Esophagus squamous epithelium (tissue), 5 donors: ENCODE measurements at regions not wholly inside any gene's neighbourhood (a gene's known extent, or its start where the extent isn't known, plus 50 kb on each side); places are given as distances from the start of the nearest gene placed in this dataset.

Experiments used
- DNase-seq: peaks from one replicate; lab custom pipeline; 2025; lab: John Stamatoyannopoulos, UW
- H3K27ac ChIP-seq, 4 donors: fragments of 200-600 bp; sonication (generic); one replicate each; pipeline ENCODE4 v1.5.1; 2016 to 2019; ENCODE audit warnings: mild to moderate bottlenecking in 1 of 4
- H3K27me3 ChIP-seq, 4 donors: fragments of 200-600 bp; sonication (generic); 1 replicate in 3 of 4; 2 replicates in 1 of 4; pipeline versions ENCODE4 v1.5.1 to v1.6.0; 2017 to 2021; ENCODE audit warnings: antibody characterized with exemption in 1 of 4
- H3K36me3 ChIP-seq, 3 donors: fragments of 200-600 bp; sonication (generic); one replicate each; pipeline ENCODE4 v1.5.1; 2016 to 2019
- H3K4me1 ChIP-seq, 3 donors: fragments of 200-600 bp; sonication (generic); one replicate each; pipeline ENCODE4 v1.5.1; 2017 to 2019
- H3K4me3 ChIP-seq, 4 donors: fragments of 200-600 bp; sonication (generic); 1 replicate in 3 of 4; 2 replicates in 1 of 4; pipeline ENCODE4 v1.5.1; 2016 to 2019; ENCODE audit warnings: mild to moderate bottlenecking in 2 of 4, moderate library complexity in 1 of 4
- H3K9me3 ChIP-seq, 3 donors: fragments of 200-600 bp; sonication (generic); one replicate each; pipeline ENCODE4 v1.5.1; 2016 to 2019
- POLR2A ChIP-seq, 4 donors: fragments of 450-650 bp; IDR thresholded peaks; one replicate each; pipeline ENCODE4 v1.6.1; 2017; ENCODE audit warnings: antibody characterized with exemption in 4 of 4, mild to moderate bottlenecking in 4 of 4, moderate library complexity in 3 of 4
- WGBS, 2 donors: methylation state at CpG; one replicate each; pipeline ENCODE4 v1.1.5; 2018; 5-methylcytosine and 5-hydroxymethylcytosine counted together
- intact Hi-C: fragments of 100-400 bp; cut with DNase I; formaldehyde crosslinking; loops from one replicate; pipeline ENCODE4 v1.15.0; 2022
- TF ChIP-seq, protein P1 (sequence below), 6 experiments: fragments of 450-650 bp in 4 of 6; fragments of 200-600 bp in 2 of 6; sonication (generic) in 2 of 6; IDR thresholded peaks; one replicate each; pipeline ENCODE4 v1.5.1; 2016 to 2019; ENCODE audit warnings: antibody characterized with exemption in 6 of 6, mild to moderate bottlenecking in 4 of 6, moderate library complexity in 4 of 6
- donor health status: DM: yes; HTN: yes; CAD: no.

DNA sequence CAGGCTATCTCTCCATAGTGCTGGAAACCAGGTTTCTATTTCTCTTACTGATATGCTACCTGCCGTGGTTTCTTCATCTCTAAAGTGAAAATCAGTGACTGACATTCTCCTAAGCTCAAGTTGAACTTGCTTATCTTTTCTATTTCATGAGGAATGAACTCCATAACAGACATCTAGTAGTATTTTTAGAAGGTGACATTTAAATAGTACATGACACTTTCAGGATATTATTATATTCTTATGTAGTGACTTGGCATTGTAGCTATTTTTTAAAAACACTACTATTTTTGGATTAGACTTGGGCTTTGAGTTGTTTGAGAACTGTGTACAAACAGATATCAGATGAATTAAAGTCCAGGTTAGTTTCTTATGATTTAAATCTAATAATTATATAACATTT lies 1381.8 kb downstream of the DSC3 start:
- no peaks in the 10 kb centered on the region for H3K9me3 ChIP-seq
- TF ChIP-seq, protein P1, sequence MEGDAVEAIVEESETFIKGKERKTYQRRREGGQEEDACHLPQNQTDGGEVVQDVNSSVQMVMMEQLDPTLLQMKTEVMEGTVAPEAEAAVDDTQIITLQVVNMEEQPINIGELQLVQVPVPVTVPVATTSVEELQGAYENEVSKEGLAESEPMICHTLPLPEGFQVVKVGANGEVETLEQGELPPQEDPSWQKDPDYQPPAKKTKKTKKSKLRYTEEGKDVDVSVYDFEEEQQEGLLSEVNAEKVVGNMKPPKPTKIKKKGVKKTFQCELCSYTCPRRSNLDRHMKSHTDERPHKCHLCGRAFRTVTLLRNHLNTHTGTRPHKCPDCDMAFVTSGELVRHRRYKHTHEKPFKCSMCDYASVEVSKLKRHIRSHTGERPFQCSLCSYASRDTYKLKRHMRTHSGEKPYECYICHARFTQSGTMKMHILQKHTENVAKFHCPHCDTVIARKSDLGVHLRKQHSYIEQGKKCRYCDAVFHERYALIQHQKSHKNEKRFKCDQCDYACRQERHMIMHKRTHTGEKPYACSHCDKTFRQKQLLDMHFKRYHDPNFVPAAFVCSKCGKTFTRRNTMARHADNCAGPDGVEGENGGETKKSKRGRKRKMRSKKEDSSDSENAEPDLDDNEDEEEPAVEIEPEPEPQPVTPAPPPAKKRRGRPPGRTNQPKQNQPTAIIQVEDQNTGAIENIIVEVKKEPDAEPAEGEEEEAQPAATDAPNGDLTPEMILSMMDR (IDR thresholded peaks at IDR 0.05), result no peak
- no peak for TF ChIP-seq POLR2A (IDR thresholded peaks at IDR 0.05)
- no peak overlapping the region for H3K4me3 ChIP-seq
- H3K4me1 ChIP-seq, result no peaks in the 10 kb centered on the region
- intact Hi-C loops, result no loop called here
- no peak overlapping the region for H3K27ac ChIP-seq
- 55 to 61% methylated on average over 1 of the region's 1 CpG for WGBS, 2 donors
- no peak for DNase-seq
- no peaks in the 10 kb centered on the region for H3K36me3 ChIP-seq
- H3K27me3 ChIP-seq, result no peaks in the 10 kb centered on the region

DNA sequence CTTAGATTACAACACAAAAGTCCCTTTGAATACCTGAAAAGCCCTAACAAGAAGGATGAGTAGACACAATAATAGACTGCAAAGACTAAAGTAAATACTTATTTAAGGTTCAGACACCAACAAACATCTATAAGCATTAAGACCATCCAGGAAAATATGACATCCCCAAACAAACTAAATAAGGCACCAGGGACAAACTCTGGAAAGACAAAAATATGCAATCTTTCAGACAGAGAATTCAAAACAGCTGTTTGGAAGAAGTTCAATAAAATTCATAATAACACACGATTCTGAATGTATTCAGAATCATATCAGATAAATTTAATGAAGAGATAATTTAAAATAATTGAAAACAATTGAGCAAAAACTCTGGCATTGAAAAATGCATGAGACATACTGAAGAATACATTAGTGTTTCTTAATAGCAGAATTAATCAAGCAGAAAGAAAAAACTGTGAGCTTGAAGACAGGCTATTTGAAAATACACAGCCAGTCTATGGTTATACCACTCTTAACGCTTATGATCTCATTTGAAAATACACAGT lies 1388.8 kb downstream of the DSC3 start:
- WGBS, 2 donors, result 25 to 43% methylated on average over 2 of the region's 2 CpGs
- intact Hi-C loops, result no loop called here
- TF ChIP-seq, protein P1 (IDR thresholded peaks at IDR 0.05), result no peak
- TF ChIP-seq POLR2A (IDR thresholded peaks at IDR 0.05), result no peak
- H3K4me1 ChIP-seq, result no peaks in the 10 kb centered on the region
- H3K27ac ChIP-seq, result no peak overlapping the region
- no peaks in the 10 kb centered on the region for H3K27me3 ChIP-seq
- no peak overlapping the region for H3K4me3 ChIP-seq
- no peak for DNase-seq
- no peaks in the 10 kb centered on the region for H3K36me3 ChIP-seq
- no peaks in the 10 kb centered on the region for H3K9me3 ChIP-seq

DNA sequence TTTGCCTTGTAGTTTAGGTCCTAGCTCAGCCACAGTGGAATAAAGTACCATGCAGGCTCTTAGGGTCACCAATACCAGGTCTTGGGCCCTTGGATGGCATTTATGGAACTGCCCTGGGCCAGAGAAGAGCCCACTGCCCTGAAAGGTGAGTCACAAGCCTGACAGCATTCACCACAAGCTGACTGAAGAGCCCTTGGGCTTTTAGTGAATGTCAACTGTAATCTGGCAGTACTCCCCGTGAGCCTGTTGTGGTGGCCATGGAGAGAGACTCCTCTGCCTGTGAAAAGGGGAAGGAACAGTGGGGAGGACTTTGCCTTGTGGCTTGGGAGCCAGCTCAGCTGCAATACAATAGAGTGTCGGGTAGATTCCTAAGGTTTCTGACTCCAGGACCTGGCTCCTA lies 1389.7 kb downstream of the DSC3 start:
- no peak overlapping the region for H3K4me3 ChIP-seq
- 69% methylated on average over 2 of the region's 2 CpGs; no CpG with 5 or more reads in 1 of the 2 donors for WGBS, 2 donors
- H3K9me3 ChIP-seq, result no peaks in the 10 kb centered on the region
- no peaks in the 10 kb centered on the region for H3K36me3 ChIP-seq
- TF ChIP-seq POLR2A (IDR thresholded peaks at IDR 0.05), result no peak
- TF ChIP-seq, protein P1 (IDR thresholded peaks at IDR 0.05), result no peak
- no peaks in the 10 kb centered on the region for H3K4me1 ChIP-seq
- no peak overlapping the region for H3K27ac ChIP-seq
- DNase-seq, result no peak
- H3K27me3 ChIP-seq, result no peaks in the 10 kb centered on the region
- intact Hi-C loops, result no loop called here

DNA sequence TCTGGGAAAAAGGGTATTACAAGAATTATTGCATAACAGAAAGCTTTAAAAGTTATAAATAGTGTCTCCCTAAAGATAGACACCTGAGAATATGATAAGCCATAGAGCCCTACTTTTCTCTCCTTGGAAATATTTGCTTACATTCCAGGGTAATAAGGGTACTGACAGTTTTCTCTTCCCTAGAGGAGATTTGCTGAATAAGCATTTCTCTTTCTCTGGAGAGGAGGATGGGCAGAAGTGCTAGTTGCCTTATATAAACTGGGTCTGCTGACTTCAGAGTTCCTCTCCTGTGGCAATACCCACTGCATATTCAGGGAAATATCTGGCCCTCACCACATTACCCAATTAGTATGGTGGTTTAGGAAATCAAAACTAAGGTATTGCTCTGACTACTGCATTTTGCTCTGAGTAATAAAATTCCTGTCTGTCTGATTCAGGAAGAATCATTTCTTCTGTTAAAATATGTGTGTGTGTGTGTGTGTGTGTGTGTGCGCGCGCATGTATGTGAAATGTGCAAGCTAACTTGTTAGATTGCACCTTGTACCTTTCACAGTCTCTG lies 1391.3 kb downstream of the DSC3 start:
- Histone ChIP-seq H3K4me1 (no peaks in the 10 kb centered on the region), H3K36me3 (no peaks in the 10 kb centered on the region), H3K9me3 (no peaks in the 10 kb centered on the region), H3K27me3 (no peaks in the 10 kb centered on the region), H3K27ac (no peak overlapping the region), H3K4me3 (no peak overlapping the region)
- WGBS, 2 donors, result 100% methylated on average over 3 of the region's 3 CpGs
- DNase-seq, result no peak
- intact Hi-C loops, result no loop called here
- no peak for TF ChIP-seq POLR2A (IDR thresholded peaks at IDR 0.05)
- TF ChIP-seq, protein P1 (IDR thresholded peaks at IDR 0.05), result no peak

DNA sequence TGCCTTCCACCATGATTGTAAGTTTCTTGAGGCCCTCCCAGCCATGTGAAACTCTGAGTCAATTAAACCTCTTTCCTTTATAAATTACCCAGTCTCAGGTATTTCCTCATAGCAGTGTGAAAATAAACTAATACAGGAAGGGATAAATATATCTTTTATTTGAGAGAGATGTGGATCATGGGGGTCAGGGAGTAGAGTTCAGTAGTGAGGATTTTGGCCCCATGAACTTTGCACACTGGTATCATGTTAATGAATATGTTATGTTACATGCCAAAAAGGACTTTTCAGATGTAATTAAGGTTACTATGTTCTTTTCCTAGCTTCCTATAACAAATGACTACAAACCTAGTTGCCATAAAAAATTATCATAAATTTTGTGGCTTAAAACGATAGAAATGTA lies 1393.7 kb downstream of the DSC3 start:
- Histone ChIP-seq H3K4me1 (no peaks in the 10 kb centered on the region), H3K36me3 (no peaks in the 10 kb centered on the region), H3K4me3 (no peak overlapping the region), H3K27me3 (no peaks in the 10 kb centered on the region), H3K27ac (no peak overlapping the region), H3K9me3 (no peaks in the 10 kb centered on the region)
- WGBS, 2 donors, result 19 to 23% methylated on average over 1 of the region's 1 CpG
- TF ChIP-seq, protein P1 (IDR thresholded peaks at IDR 0.05), result no peak
- no peak for TF ChIP-seq POLR2A (IDR thresholded peaks at IDR 0.05)
- intact Hi-C loops, result no loop called here
- DNase-seq, result no peak
